NOMO-1 (cell line): ENCODE measurements at regions not wholly inside any gene's neighbourhood (a gene's known extent, or its start where the extent isn't known, plus 50 kb on each side); places are given as distances from the start of the nearest gene placed in this dataset.
"Not testable (repeated sequence)": the region's sequence is repeated elsewhere in the genome, so short reads cannot be mapped to it uniquely, and the experiment has no call there.

Experiments
- DNase-seq, 2 experiments: peaks; one replicate each; lab custom pipeline; 2025; ENCODE audit not compliant: unreplicated experiment in 2 of 2; lab: John Stamatoyannopoulos, UW

DNA sequence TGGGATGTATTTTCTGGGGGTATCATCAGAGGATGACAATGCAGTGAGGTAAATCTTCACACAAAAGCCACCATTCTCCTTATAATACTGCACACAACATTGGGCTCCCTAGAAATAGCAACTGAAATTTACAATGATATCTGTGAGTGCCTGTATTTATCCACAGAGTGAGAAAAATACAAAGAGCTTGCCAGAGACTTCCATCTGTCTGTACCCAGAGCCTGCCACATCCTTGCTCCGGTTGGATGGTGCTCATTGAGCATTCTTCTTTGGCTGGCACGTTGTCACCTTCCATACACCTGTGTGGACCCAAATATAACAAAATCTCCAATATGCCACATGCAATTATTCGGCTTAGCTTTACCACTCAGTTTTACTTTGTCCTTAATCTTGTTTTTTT, 189.5 kb upstream of the UFM1 start:
- no peak for DNase-seq

DNA sequence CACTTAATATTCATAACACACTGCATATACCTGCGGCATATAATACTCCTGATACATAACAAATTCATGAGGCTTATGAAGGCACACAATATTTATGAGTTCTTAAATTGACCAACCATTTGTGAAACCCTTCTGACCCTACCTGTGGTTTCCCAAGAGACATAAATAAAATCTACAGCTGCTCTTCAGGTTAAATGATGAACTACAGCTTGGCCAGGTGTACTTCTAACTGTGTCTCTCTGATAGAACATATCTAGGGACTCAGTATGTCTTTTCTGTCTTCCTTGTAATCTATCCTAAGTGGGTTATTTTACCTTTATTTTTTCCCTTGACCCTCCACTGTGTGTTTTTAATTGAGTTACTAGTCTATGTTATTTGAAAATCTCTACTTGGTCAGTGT, 189.9 kb upstream of the UFM1 start:
- no peak for DNase-seq

DNA sequence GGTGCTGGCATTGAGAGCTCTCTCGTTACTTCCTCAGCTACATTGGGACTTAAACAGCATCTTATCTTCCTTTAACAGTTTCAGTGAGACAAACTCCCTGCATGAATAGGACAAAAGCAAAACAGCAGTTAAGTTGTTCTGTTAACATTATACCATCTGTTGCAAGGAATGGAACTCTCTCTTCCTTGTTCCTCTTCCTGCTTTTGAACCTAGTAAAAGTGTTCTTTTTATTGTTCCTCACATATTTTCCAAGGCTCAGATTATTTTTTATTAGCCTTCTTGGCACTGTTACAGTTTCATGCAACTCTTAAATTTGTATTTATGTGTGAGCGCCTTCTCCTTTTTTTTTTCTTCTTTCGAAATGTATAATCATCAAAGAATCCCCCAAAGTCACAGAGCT, 202.6 kb upstream of the UFM1 start:
- DNase-seq = no peak

DNA sequence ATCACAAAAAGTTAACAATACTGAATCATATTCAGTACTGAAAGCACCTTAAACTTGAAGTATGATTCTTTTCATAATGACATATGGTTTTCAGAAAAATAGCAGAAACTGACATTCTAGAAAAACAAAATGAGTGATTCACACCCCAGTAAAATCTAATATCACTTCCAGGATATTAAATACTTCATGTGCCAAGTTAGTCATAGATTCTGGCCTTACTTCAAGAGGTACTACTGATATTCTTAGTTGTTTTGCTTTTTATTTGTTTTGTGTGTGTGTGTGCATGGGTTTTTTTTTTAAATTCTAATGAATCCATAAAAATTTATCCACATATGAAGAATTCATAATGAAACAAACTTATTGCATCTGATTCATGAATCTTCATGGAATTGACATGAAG, 207.9 kb upstream of the UFM1 start:
- DNase-seq = no peak

DNA sequence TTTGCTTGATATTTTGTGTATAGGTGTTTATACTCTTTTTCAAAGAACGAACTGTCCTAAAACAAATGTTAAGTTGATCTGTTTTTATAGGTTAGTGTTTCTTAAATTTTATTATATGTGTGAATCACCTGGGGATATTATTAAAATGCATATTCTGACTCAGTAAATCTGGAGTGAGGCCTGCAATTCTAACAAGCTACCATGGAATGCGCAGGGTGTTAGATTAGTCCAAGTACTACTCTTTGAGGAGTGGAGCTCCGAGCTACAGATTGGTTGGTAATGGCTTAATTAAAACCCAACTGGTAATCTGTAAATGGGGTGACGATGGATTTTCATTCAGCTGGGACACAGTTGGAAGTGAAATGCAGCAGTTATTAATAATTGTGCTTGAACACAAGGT, 214.1 kb upstream of the UFM1 start:
- DNase-seq = no peak

DNA sequence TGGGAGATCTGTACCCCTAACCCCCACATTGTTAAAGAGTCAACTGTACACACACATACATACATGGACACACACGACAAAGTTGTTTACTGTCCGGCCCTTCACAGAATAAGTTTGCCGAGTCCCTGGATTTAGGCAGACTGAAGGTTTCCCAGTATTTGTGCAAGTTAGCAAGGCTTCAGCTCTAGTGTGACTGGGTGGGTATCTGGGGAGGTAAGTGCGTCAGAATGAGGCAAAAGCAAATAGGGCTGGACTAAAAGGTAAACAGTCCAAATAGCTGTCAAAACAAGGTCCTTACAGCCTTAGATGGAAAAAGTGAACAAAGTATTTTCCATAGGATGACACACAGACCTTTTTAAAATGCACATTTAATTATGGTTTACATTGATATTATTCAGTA, 228.4 kb upstream of the UFM1 start:
- no peak for DNase-seq

DNA sequence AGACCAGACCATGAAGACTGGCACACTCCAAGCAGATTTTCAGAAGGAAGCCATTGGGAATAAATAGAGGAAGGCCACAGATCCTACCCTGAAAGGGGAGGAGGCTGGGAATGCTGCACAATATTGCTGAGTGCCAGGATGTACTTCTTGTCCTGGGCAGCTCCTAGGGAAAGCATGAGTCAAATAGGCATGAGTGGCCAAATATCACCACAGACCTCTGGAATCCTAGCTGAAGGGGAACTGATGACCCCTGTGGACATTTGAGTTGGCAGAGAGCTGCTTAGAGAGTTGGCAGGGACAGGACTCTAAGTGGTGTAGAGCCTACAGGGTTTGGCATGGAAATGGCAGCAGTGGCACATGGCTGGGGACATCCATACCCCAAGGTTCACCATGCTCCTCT, 234.3 kb upstream of the TRPC4 start:
- no peak for DNase-seq

DNA sequence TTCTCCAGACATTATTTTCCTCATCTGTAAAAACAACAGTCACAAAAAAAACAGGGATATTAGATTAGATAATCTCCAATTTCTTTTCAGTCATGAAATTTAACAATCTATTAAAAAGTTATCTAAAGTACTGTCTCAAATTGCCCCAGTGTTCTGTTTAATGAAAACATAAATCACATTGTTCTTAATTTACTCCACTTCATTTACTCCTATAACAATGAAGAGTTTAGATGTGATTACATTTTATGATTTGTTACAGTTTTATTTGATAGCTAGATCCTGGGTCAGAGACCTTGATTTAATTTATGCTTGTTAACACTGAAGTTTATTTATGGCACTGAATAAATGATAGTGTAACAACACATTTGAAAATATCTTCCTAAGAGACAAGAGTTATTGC, 230.2 kb upstream of the TRPC4 start:
- no peak for DNase-seq

DNA sequence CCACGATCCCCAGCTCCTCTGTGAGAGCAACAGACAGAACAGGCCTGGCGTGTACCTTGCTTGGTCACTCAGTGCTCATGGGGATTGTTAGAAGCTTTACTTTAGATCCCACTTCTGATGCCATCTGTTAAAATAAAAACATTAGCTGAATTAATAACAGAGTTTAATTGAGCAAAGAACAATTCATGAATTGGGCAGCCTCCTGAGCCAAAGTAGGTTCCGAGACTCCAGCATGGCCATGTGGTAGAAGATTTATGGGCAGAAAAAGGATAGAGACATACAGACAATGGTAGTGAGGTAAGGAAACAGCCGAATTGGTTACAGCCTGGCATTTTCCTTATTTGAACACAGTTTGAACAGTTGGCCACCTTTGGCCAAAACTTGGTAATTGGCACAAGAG, 223.9 kb upstream of the TRPC4 start:
- DNase-seq = no peak

DNA sequence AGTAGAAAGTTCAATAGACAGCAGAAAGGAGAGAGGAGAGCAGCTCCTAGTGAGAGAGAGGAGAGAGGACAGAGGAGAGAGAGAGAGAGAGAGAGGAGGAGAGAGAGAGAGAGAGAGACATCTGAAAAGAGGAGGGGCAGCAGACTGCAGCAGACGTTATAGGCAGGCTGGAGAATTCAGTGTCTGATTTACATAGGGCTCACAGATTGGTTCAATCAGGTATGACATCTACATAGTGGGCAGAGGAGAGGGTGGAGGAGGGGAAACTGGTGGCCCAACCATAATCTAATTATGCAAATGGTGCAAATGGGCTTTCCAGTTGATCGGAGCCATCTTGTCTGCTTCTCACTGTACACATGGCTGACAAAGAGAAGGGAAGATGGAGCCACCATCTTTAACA, 221.3 kb upstream of the TRPC4 start:
- DNase-seq = no peak

DNA sequence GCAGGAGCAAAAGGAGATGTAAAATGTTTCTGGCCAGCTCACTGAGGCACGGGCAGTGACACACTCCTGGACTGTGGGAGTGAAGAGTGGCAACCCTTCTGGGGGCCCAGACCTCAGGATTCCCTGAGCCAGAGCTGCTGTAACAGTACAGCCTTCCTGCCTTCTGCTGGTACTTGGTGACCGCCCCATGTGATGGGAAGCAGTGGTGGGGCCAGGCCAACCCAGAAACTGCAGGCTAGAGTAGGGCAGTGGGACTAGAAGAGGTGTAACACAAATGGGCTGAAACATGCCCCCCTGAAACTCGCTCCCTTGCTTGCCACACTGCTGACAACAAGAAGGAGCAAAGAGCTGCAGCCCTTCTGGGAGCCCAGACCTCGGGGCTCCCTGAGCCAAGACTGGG, 217.1 kb upstream of the TRPC4 start:
- no peak for DNase-seq

DNA sequence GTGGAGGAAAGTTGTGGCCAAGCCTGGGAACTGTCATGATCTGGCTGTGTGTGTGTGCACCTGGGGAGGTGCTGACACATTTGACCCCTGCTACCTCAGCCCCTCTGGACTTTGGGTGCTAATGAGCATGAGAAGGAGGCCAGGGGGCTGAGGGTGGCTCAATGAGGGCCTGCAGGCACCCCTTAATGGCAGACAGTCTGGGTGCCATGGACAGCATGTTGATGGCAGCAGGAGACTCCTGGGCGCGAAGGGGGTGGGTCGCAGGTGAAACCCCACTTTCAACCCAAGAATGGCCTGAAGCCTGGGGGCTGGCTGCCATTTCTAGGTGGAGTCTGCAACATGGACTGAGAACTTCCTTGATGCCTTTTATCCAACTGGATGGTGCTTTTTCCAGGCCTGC, 216.4 kb upstream of the TRPC4 start:
- DNase-seq = no peak

DNA sequence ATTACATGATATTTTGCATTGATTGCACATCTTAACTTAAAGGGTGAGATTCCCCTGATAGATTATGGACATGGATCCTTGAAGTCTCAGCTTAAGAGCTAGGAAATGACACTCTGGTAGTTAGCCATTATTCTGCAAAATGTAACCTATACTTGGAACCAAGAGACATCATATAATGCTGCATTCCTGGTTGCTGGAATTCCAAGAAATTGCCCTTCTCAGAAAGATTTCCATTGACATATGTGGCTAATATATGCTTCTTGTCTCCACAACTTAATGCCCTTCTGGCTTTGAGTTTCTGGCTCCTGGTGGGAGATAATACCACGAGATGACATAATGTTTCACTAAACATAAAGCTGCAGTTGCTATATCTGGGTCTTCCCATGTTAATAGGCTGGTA, 204.4 kb upstream of the TRPC4 start:
- no peak for DNase-seq

DNA sequence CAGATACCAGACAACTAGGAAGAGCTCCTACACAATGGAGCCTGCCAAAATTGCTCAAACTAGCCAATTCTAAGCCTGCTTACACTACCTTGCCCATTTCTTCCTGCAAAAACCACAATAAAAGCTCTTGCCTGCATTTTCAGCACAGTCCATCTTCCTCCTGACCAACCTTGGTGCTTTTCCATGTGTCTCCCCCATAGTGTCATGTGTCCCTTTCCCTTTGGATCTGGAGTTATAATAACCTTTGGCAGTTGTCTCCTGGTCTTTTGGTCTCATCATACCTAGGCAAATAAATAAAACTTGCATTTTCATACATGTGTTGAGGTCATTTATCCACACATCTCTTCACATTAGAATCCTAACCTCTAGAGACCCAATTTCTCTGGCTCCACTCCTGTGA, 203.1 kb upstream of the TRPC4 start:
- no peak for DNase-seq

DNA sequence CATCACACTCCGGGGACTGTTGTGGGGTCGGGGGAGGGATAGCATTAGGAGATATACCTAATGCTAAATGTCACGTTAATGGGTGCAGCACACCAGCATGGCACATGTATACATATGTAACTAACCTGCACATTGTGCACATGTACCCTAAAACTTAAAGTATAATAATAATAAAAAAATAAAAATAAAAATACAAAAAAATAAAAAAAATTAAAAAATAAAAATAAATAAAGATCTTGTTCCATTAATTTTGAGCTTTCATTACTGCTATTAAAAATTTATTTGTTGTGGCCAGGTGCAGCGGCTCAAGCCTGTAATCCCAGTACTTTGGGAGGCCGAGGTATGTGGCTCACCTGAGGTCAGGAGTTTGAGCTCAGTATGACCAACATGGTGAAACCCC, 201.8 kb upstream of the TRPC4 start:
- DNase-seq = not testable (repeated sequence)

DNA sequence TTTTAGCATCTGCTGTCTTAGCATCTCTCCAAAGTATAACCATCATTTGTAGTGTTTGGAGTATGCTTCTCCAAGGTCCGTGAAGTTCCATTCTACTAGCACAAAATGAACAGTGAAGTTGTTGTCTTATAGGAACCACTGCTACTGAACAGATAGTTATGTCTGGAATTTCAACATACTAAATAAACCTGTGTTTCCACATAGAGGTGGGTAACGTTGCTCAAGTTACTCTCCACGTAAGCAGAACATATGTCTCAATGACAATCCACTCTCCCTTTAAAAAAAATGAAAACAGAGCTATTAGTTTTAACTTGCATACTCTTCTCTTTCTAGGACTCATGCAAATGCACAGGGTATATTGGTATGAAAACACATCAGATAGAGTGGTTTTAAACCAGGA, 184.3 kb upstream of the TRPC4 start:
- DNase-seq = no peak

DNA sequence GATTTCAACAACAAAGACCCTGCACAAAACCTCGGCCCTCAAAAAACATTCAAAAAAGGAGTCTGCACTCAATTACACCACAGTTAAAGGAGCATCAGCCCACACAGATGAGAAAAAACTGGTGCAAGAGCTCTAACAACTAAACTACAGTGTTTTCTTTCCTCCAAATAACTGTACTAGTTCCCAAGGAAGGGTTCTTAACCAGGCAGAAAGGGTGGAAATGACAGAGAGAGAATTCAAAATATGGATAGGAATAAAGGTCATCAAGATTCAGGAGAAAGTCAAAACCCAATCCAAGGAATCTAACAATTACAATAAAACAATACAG, 176.4 kb upstream of the TRPC4 start:
- no peak for DNase-seq

DNA sequence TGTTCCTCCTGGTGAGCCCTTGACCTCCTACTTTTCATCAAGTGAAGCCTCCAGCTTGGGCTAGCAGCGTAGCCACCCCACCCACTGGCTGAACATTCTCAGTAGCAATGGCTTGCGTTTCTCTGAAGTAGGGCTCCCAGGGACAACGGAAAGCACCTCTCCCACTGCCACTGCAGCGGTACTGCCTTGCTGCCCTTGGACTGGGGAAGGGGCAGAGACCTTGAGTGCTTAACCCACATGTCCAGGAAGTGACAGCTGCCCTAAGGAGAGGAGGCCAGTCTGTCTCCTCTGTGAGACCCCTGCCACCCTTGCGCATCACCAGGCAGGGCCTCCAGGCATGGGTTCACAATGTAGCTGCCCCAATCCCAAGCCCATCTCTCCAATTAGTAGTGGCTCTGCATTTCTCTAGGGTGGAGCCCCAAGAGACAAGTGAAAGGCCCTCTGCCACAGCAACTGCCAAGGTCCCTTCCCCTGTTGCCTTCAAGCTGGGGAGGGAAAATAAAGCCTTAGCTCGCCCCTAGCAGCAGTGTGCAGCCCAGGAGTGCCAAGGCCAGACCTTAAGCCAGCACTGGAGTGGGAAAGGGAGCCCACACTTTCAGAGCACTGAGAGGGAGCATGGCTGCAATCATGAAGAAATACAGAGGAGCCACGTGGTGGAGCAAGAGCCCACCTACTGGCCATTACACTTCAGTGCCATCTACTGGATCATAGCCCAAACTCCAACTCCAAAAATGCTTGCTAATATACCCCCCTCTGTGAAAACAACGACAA, 175.9 kb upstream of the TRPC4 start:
- DNase-seq = peak; percentile 27 to 32

DNA sequence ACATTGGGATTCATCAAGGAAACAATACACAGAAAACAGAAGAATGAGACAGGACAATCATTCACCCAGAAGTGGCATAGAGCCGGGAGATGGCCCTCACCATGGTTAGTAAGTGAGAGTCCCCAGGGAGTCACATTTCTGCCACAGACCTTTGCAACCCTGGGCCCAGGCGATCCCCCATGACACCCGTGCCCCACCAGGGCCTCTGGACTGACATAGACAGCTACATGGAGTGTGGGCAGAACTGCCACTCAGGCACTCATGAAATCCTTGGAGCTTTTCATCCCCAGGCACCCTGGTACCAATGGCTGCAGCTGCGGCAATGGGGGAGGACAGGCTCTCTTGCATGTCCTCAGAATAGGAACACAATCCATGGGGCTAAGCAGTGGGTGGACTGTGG, 174.5 kb upstream of the TRPC4 start:
- DNase-seq = no peak

DNA sequence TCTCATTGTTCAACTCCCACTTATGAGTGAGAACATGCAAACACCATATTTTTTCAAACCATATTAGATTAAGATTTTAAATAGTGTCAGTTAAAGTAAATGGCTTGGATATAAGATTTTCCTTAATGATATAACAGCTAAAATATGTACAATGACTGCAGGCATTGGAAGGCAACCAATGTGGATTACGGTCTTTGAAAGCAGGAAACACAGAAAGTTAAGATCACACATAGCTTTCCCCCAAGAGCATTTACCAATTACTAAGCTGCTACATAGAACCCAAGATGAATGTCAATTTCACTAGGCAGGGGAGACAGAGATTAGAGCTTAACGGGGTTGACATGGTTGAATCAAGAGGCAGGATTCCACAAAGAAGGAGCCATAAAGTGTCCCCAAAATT, 173.2 kb upstream of the TRPC4 start:
- no peak for DNase-seq

DNA sequence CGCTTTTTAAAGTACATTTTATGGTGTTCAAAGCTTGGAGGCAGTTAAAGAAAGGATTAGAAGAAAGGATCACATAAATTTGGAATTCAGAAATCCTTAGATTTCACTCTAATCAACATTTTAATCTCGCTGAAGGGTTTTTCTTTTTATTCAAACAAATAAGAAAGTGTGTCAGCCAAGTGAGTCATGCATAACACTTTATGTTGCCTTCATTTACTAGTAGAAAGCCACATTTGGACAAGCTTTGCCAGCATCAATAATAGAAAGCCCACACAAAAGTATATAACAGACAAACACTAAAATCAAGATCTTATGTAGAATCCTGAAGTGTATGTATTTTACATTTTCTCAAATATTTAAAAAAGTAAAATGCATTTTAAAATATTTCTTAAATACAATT, 154.9 kb upstream of the TRPC4 start:
- DNase-seq = no peak

DNA sequence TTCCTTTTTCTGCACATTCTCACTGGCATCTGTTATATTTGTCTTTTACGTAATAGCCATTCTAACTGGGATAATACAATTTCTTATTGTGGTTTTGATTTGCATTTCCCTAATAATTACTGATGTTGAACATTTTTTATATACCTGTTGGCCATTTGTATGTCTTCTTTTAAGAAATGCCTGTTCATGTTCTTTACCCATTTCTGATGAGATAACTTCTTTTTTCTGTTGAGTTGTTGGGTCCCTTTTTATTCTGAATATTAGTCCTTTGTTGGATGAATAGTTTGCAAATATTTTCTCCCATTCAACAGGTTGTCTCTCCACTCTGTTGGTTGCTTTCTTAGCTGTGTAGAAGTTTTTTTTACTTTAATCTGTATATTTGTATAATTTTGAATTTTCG, 147.7 kb upstream of the TRPC4 start:
- DNase-seq = no peak

DNA sequence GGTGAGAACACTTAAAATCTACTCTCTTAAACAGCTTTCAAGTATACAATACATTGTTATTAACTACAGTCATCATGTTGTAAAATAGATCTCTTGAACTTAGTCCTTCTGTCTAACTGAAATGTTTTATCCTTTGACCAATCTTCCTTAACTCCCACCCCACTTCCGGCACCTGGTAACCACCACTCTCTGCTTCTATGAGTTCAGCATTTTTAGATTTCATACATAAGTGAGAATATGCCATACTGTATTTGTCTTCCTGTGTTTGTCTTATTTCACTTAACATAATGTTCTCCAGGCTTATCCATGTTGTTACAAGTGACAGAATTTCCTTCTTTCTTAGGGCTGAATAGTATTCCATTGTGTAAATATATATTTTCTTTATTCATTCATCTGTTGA, 144.1 kb upstream of the TRPC4 start:
- no peak for DNase-seq
